Retinal pigment epithelial cell (primary cell): ENCODE measurements at regions not wholly inside any gene's neighbourhood (a gene's known extent, or its start where the extent isn't known, plus 50 kb on each side); places are given as distances from the start of the nearest gene placed in this dataset.

Source experiments
- DNase-seq: peaks from one replicate; pipeline ENCODE4 v3.0.0-alpha.2; 2010; ENCODE audit warnings: low read depth
- H3K4me3 ChIP-seq: 2 replicates; pipeline ENCODE4 v1.5.1; 2011; ENCODE audit warnings: mild to moderate bottlenecking, low read length, control low read depth, moderate library complexity
- TF ChIP-seq, protein P1 (sequence below): conservative IDR thresholded peaks from 2 replicates; pipeline ENCODE4 v1.5.1; 2011; ENCODE audit warnings: low read depth, low read length, control low read depth, inconsistent platforms

DNA sequence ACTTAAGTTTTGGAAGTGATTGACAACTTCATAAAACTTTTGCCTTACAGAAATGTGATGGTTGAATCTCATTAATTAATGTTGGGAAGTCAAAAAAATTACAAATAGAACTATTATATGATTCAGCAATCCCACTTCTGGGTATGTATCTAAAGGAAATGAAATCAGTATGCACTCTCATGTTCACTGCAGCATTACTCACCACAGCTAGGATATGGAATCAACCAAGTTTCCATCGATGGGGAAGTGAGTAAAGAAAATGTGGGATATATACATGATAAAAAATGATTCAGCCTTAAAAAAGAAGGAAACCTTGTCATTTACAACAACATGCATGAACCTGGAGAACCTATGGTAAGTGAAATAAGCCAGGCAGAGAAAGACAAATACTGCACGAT lies 112.4 kb upstream of the WDR75 start:
- DNase-seq, result no peak
- TF ChIP-seq, protein P1, sequence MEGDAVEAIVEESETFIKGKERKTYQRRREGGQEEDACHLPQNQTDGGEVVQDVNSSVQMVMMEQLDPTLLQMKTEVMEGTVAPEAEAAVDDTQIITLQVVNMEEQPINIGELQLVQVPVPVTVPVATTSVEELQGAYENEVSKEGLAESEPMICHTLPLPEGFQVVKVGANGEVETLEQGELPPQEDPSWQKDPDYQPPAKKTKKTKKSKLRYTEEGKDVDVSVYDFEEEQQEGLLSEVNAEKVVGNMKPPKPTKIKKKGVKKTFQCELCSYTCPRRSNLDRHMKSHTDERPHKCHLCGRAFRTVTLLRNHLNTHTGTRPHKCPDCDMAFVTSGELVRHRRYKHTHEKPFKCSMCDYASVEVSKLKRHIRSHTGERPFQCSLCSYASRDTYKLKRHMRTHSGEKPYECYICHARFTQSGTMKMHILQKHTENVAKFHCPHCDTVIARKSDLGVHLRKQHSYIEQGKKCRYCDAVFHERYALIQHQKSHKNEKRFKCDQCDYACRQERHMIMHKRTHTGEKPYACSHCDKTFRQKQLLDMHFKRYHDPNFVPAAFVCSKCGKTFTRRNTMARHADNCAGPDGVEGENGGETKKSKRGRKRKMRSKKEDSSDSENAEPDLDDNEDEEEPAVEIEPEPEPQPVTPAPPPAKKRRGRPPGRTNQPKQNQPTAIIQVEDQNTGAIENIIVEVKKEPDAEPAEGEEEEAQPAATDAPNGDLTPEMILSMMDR, result no peak
- H3K4me3 ChIP-seq, result no peak overlapping the region

DNA sequence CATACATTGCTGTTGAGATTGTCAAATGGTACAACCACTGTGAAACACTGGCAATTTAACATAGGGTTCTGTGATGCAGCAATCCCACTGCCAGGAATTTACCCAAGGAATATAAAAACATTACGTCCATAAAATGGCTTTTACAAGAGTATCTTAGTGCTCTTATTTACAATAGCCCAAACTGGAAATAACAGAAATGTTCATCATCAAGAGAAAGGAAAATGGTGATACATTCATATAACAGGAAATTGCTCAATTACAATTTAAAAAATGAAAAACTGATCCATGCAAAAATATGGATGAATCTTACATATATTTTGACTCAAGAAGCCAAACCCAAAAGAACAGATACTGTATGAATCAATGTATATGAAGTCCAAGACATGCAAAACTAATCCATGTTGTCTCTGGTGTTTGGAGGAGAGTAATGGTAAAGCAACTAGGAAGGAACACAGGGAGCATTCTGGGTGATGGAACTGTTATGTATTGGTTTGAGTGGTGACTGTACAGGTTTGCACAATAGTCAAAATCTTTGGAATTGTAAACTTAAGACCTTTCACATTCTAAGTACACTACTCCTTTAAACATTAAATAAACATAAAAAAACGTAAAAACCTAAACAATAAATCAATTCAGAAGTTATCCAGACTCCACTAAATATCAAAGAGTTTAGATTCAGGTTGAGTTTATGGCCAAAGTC lies 104.8 kb upstream of the WDR75 start:
- DNase-seq, result no peak
- H3K4me3 ChIP-seq, result no peak overlapping the region
- TF ChIP-seq, protein P1, result no peak

DNA sequence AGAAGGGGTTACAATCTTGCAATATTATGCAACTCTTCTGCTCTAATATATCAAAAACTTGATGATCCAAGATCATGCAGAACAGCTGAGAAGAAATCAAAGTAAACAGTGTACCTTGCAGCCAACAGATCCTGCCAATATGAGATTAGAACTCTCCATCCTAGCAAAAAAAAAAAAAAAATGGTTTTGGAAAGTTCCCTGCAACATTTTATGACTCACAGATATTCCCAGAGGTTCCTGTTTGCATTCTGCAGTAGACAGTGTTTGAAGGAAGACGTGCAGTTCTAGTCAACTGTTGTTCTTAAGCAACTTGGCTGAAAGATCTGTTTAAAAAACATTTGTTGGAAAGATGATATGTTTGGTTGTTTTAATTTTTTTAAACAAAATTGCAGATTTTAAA lies 103.6 kb upstream of the WDR75 start:
- H3K4me3 ChIP-seq, result no peak overlapping the region
- DNase-seq, result no peak
- TF ChIP-seq, protein P1, result no peak

DNA sequence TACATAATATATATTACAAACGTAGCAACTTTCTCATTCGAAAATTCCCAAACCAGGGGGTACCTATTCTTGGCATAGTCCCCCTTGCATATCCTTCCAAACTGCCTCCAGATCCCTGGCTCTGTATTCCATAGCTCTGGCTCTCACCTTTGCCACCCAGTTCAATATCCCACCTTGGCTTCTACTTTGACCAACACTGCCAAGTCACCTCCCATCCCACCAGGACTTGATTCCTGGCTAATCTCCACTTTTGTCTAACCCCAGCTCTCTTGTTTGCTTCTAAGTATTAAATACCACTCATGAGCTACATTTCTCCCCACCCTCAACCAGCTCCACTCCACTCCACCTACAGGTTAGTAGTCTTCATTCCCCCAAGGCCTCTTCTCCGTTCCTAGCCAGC lies 103.2 kb upstream of the WDR75 start:
- H3K4me3 ChIP-seq, result no peak overlapping the region
- no peak for DNase-seq
- TF ChIP-seq, protein P1, result no peak

DNA sequence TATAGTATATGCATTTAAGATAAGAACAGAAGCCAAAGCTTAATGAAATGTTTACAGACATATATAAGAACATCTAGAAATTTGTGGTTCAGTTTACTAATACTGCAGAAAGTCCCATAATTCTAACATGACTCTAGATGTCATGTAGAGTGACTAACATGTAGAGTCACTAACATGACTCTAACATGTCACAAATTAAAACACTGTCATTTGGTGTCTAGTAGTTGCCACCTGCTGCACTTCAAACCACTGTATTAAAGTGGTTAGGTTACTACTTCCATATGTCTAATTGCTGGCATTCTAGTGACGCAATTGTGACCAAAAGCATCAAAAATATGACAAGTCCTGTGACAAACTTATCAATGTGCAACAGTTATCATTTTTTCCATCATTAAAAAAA lies 100.2 kb upstream of the WDR75 start:
- DNase-seq, result no peak
- H3K4me3 ChIP-seq, result no peak overlapping the region
- TF ChIP-seq, protein P1, result no peak

DNA sequence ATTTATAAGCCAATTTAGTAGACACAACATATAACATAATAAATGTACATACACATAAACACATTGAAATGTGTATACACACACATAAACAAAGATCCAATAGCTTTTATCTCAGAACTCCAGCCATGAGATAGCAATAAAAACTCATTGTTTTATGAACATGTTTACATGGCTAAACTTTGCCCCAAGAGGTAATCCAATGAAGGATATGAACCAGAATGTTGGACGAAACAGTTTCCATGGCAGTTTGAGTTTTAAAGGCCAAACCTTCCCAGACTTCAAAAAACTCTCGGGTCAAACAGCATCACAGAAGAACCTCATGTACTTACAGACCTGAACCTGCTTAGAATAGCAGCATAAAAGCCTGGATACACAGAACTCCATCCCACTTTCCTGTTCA lies 97.2 kb upstream of the WDR75 start:
- DNase-seq, result no peak
- TF ChIP-seq, protein P1, result no peak
- no peak overlapping the region for H3K4me3 ChIP-seq

DNA sequence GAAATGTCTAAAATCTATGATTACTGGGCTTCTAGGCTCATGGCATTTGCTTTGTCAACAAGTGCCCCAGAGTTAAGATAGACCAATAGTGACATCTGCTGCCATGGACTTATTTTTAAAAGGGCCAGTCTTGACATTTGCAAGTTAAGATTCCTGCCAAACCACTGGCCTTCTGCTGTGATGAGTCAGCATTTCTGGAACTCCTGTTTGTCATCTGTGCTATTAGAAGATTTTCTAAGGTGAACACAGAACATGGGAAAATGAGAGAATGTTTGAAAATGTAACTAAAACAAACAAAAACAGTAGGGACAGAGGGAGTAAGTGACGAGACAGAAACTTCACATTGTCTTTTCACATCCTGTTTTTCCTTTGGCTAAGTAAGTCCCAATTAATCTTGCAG lies 93.7 kb upstream of the WDR75 start:
- no peak overlapping the region for H3K4me3 ChIP-seq
- TF ChIP-seq, protein P1, result peak; percentile 9
- peak; percentile 70 for DNase-seq
